Smooth muscle cell (in vitro differentiated cells): ENCODE measurements at regions not wholly inside any gene's neighbourhood (a gene's known extent, or its start where the extent isn't known, plus 50 kb on each side); places are given as distances from the start of the nearest gene placed in this dataset.
A peak's percentile ranks its signal among the peaks of the same experiment; 100 is the strongest.

Experiments used
- DNase-seq: peaks from one replicate; lab custom pipeline; 2025; ENCODE audit not compliant: unreplicated experiment; lab: John Stamatoyannopoulos, UW
- H2AFZ ChIP-seq: fragments of 200-600 bp; sonication (generic); 2 replicates; pipeline ENCODE4 v1.6.0; 2016; ENCODE audit warnings: antibody characterized with exemption, low read depth, mild to moderate bottlenecking
- H3F3A ChIP-seq: fragments of 200-600 bp; sonication (generic); 2 replicates; pipeline ENCODE4 v1.6.0; 2017; ENCODE audit warnings: antibody characterized with exemption, low read depth
- H3K27ac ChIP-seq: fragments of 200-600 bp; sonication (generic); 2 replicates; pipeline ENCODE4 v1.5.1; 2016; ENCODE audit warnings: low read depth, mild to moderate bottlenecking
- H3K27me3 ChIP-seq: fragments of 200-600 bp; sonication (generic); 2 replicates; pipeline ENCODE4 v1.6.1; 2016; ENCODE audit warnings: low read depth, mild to moderate bottlenecking
- H3K36me3 ChIP-seq: fragments of 200-600 bp; sonication (generic); 2 replicates; pipeline ENCODE4 v1.5.1; 2016; ENCODE audit warnings: low read depth
- H3K4me1 ChIP-seq: fragments of 200-600 bp; sonication (generic); 2 replicates; pipeline ENCODE4 v1.5.1; 2016; ENCODE audit warnings: low read depth
- H3K4me2 ChIP-seq: fragments of 200-600 bp; sonication (generic); 2 replicates; pipeline ENCODE4 v1.6.0; 2016; ENCODE audit warnings: mild to moderate bottlenecking
- H3K4me3 ChIP-seq: fragments of 200-600 bp; sonication (generic); 2 replicates; pipeline ENCODE4 v1.5.1; 2016; ENCODE audit warnings: mild to moderate bottlenecking
- H3K79me2 ChIP-seq: fragments of 200-600 bp; sonication (generic); 2 replicates; pipeline ENCODE4 v1.6.0; 2016; ENCODE audit warnings: low read depth, mild to moderate bottlenecking
- H3K9ac ChIP-seq: fragments of 200-600 bp; sonication (generic); 2 replicates; pipeline ENCODE4 v1.6.0; 2016; ENCODE audit warnings: low read depth
- H3K9me3 ChIP-seq: fragments of 200-600 bp; sonication (generic); replicated peaks from 2 replicates; pipeline ENCODE4 v1.5.1; 2016; ENCODE audit warnings: low read depth
- H4K20me1 ChIP-seq: fragments of 200-600 bp; sonication (generic); 2 replicates; pipeline ENCODE4 v1.6.0; 2016; ENCODE audit warnings: low read depth
- WGBS: methylation state at CpG from one replicate; pipeline ENCODE4 v1.1.7; 2016; ENCODE audit warnings: low lambda C conversion rate; 5-methylcytosine and 5-hydroxymethylcytosine counted together
- TF ChIP-seq, protein P1 (sequence below): fragments of 200-600 bp; sonication (generic); IDR thresholded peaks from 2 replicates; pipeline ENCODE4 v1.5.1; 2017; ENCODE audit warnings: borderline replicate concordance, mild to moderate bottlenecking, antibody characterized with exemption; ENCODE audit not compliant: insufficient read depth, poor library complexity, severe bottlenecking

DNA sequence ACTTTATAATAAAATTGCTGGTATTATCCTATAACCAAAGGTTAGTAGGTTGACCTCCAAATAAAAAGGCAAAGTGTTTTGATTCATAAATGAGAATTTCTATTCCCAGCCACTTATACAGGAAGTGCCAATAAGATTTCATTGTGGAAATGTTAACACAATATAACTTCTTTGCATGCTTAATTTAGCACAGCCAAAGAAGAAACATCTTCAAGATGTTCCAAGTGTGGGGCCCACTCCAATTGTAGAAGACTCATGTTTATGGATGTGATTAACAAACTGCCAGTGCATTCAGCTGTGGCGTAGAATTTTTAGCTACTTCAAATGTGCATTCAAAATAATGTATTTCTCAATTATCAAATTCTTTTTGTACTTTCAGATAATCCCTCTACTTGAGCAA, 402.3 kb downstream of the DEPDC1B start:
- TF ChIP-seq, protein P1, sequence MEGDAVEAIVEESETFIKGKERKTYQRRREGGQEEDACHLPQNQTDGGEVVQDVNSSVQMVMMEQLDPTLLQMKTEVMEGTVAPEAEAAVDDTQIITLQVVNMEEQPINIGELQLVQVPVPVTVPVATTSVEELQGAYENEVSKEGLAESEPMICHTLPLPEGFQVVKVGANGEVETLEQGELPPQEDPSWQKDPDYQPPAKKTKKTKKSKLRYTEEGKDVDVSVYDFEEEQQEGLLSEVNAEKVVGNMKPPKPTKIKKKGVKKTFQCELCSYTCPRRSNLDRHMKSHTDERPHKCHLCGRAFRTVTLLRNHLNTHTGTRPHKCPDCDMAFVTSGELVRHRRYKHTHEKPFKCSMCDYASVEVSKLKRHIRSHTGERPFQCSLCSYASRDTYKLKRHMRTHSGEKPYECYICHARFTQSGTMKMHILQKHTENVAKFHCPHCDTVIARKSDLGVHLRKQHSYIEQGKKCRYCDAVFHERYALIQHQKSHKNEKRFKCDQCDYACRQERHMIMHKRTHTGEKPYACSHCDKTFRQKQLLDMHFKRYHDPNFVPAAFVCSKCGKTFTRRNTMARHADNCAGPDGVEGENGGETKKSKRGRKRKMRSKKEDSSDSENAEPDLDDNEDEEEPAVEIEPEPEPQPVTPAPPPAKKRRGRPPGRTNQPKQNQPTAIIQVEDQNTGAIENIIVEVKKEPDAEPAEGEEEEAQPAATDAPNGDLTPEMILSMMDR: no peak
- WGBS: 80% methylated on average over 1 of the region's 1 CpG

DNA sequence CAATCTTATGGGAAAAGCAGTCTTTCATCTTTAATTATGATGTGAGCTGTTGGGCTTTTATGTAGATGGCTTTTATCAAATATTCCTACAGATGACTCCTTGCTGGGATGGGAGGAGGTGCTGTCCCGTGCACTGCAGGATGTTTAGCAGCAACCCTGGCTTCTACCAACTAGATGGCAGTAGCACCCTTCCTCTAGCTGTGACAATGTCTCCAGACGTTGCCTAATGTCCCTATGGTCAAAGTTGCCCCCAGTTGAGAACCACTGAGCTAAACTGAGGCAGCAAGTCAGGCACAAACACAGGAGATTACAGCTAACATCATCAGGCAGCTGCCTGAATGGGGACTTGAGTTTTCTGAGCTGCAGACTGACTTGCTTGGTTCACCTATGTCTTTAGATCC, 401.9 kb upstream of the PDE4D start:
- Histone ChIP-seq H4K20me1 (no peaks in the 10 kb centered on the region), H3K4me3 (no peak overlapping the region), H2AFZ (no peak overlapping the region), H3F3A (no peaks in the 10 kb centered on the region), H3K36me3 (no peaks in the 10 kb centered on the region), H3K27ac (no peak overlapping the region), H3K27me3 (peaks cover 13% of the 10 kb centered on the region), H3K79me2 (no peaks in the 10 kb centered on the region), H3K4me2 (no peak overlapping the region), H3K4me1 (no peaks in the 10 kb centered on the region), H3K9ac (no peak overlapping the region), H3K9me3 (no peaks in the 10 kb centered on the region)
- TF ChIP-seq, protein P1: peak; percentile 58
- DNase-seq: no peak
- 9% methylated on average over 2 of the region's 2 CpGs for whole genome bisulfite sequencing

More for the DNA sequence above, 402.3 kb downstream of the DEPDC1B start:
- Histone ChIP-seq H3K4me2 (no peak overlapping the region), H2AFZ (no peak overlapping the region), H3K4me3 (no peak overlapping the region), H3K36me3 (no peaks in the 10 kb centered on the region), H3K27ac (no peak overlapping the region), H3K79me2 (no peaks in the 10 kb centered on the region), H3F3A (no peaks in the 10 kb centered on the region), H3K9me3 (no peaks in the 10 kb centered on the region), H3K4me1 (no peaks in the 10 kb centered on the region), H3K9ac (no peak overlapping the region), H3K27me3 (peaks cover 8% of the 10 kb centered on the region), H4K20me1 (no peaks in the 10 kb centered on the region)
- no peak for DNase-seq

DNA sequence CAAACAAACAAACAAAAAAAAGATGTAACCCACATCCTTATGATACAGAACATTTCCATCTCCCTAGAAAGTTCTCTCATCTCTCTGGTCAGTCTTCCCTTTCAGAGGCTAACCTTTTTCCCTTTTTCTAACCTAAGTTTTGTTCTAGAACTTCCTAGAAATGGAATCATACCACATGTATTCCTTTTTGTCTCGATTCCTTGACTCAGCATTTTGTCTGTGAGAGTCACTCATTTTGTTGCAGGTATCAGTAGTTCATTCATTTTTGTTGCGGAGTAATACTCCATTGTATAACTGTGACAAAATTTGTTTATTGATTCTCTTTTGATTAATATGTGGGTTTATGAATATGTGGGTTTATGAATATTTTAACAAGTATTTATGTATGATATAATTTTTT, 400.0 kb upstream of the PDE4D start:
- H3K36me3 ChIP-seq: no peaks in the 10 kb centered on the region
- H3K27ac ChIP-seq: no peak overlapping the region
- no peaks in the 10 kb centered on the region for H3F3A ChIP-seq
- H3K27me3 ChIP-seq: peaks cover 31% of the 10 kb centered on the region
- no peak overlapping the region for H3K9ac ChIP-seq
- no peak overlapping the region for H3K4me2 ChIP-seq
- H3K4me1 ChIP-seq: no peaks in the 10 kb centered on the region
- TF ChIP-seq, protein P1: no peak
- H3K9me3 ChIP-seq: no peaks in the 10 kb centered on the region
- 90% methylated on average over 2 of the region's 2 CpGs for WGBS
- DNase-seq: no peak
- H3K79me2 ChIP-seq: no peaks in the 10 kb centered on the region
- no peak overlapping the region for H2AFZ ChIP-seq
- no peaks in the 10 kb centered on the region for H4K20me1 ChIP-seq
- no peak overlapping the region for H3K4me3 ChIP-seq

DNA sequence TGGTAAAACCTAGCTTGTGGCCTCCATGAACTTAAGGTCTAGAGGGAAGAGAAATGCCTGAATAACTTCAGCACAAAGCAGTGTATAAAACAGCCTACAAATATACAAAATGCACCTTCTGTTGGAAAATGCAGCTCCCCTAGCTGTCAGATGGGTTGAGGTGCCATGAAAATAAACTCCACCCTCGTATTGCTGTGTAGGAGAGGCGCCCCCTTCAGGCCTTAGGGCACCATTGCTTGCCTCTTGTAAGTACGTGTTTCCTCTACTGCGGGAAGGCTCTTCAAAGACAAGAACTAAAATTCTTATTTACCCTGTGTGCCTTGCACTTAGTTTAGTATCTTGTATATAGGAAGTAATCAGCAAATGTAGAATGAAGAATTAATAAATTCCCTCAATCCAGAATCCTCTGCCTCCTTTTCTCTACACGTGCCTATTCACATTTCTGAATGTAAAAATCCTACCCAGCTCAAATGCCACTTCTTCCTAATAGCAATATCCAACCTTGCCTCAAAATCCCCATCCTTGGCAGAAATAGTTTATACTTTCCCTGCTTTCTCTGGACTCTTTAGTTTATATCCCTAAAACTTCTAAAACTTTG, 393.7 kb upstream of the PDE4D start:
- Histone ChIP-seq H3K9ac (no peak overlapping the region), H3K9me3 (no peaks in the 10 kb centered on the region), H3K4me1 (no peaks in the 10 kb centered on the region), H3K27me3 (peaks cover 58% of the 10 kb centered on the region), H3K79me2 (no peaks in the 10 kb centered on the region), H3K36me3 (no peaks in the 10 kb centered on the region), H3K4me3 (no peak overlapping the region), H3K27ac (no peak overlapping the region), H4K20me1 (no peaks in the 10 kb centered on the region), H3K4me2 (no peak overlapping the region), H3F3A (no peaks in the 10 kb centered on the region), H2AFZ (no peak overlapping the region)
- TF ChIP-seq, protein P1: peak; percentile 75
- WGBS: 11% methylated on average over 5 of the region's 5 CpGs
- DNase-seq: no peak
